SU-DHL-6 (cell line): ENCODE measurements at regions not wholly inside any gene's neighbourhood (a gene's known extent, or its start where the extent isn't known, plus 50 kb on each side); places are given as distances from the start of the nearest gene placed in this dataset.
"Not testable (repeated sequence)": the region's sequence is repeated elsewhere in the genome, so short reads cannot be mapped to it uniquely, and the experiment has no call there.

ENCODE experiments used
- H2AFZ ChIP-seq: fragments of 200-600 bp; sonication (generic); 2 replicates; pipeline ENCODE4 v1.6.1; 2014; ENCODE audit warnings: low read depth, mild to moderate bottlenecking, moderate library complexity, mixed read lengths, antibody characterized with exemption, low read length; ENCODE audit not compliant: severe bottlenecking
- H3F3A ChIP-seq: fragments of 200-600 bp; shearing (Covaris generic); 2 replicates; pipeline ENCODE4 v1.6.0; 2016; ENCODE audit warnings: antibody characterized with exemption, mild to moderate bottlenecking; ENCODE audit not compliant: insufficient read depth
- H3K27ac ChIP-seq: fragments of 200-600 bp; sonication (generic); 2 replicates; pipeline ENCODE4 v1.5.1; 2016; ENCODE audit warnings: low read depth, mild to moderate bottlenecking, low read length, moderate library complexity, mixed read lengths
- H3K27me3 ChIP-seq: fragments of 200-600 bp; sonication (generic), shearing (Covaris generic); 2 replicates; pipeline ENCODE4 v1.6.0; 2014; ENCODE audit warnings: mild to moderate bottlenecking, low read length
- H3K36me3 ChIP-seq: fragments of 200-600 bp; sonication (generic); 2 replicates; pipeline ENCODE4 v1.6.1; 2014; ENCODE audit warnings: mild to moderate bottlenecking, low read length, mixed read lengths
- H3K4me2 ChIP-seq: fragments of 300-600, 200-600 bp; shearing (Covaris generic), sonication (generic); 2 replicates; pipeline ENCODE4 v1.6.0; 2014; ENCODE audit warnings: low read length, low read depth, mild to moderate bottlenecking; ENCODE audit not compliant: poor library complexity, severe bottlenecking
- H3K4me3 ChIP-seq: fragments of 200-600 bp; sonication (generic); 2 replicates; pipeline ENCODE4 v1.5.1; 2014; ENCODE audit warnings: antibody characterized with exemption, low read length, mild to moderate bottlenecking, mixed read lengths; ENCODE audit not compliant: insufficient read depth, poor library complexity, severe bottlenecking
- H3K79me2 ChIP-seq: fragments of 200-600 bp; sonication (generic); 2 replicates; pipeline ENCODE4 v1.6.1; 2014; ENCODE audit warnings: mild to moderate bottlenecking, low read length, moderate library complexity; ENCODE audit not compliant: insufficient read depth
- H3K9ac ChIP-seq: fragments of 200-600 bp; sonication (generic); 2 replicates; pipeline ENCODE4 v1.7.0; 2014; ENCODE audit warnings: mild to moderate bottlenecking, low read length
- H3K9me2 ChIP-seq: fragments of 200-600 bp; sonication (generic); replicated peaks from 2 replicates; pipeline ENCODE4 v1.6.1; 2014; ENCODE audit warnings: low read length; ENCODE audit not compliant: insufficient read depth
- H3K9me3 ChIP-seq: fragments of 200-600 bp; sonication (generic); 2 replicates; pipeline ENCODE4 v1.6.1; 2014; ENCODE audit warnings: low read length, mixed read lengths; ENCODE audit not compliant: insufficient read depth
- H4K20me1 ChIP-seq: fragments of 200-600 bp; sonication (generic); 2 replicates; pipeline ENCODE4 v1.6.1; 2014; ENCODE audit warnings: low read depth, mild to moderate bottlenecking, antibody characterized with exemption, low read length, moderate library complexity, mixed read lengths
- CTCF ChIP-seq: fragments of 200-600 bp; sonication (generic); IDR thresholded peaks from one replicate; pipeline ENCODE4 v1.5.1; 2017; ENCODE audit warnings: antibody characterized with exemption, mild to moderate bottlenecking, low read length, moderate library complexity; ENCODE audit not compliant: insufficient read depth, poor library complexity, severe bottlenecking
- EZH2phosphoT487 ChIP-seq: fragments of 200-600 bp; sonication (generic), shearing (Covaris generic); conservative IDR thresholded peaks from 2 replicates; pipeline ENCODE4 v1.6.1; 2018; ENCODE audit warnings: mild to moderate bottlenecking, antibody characterized with exemption, low read length, moderate library complexity, mixed read lengths

- Histone ChIP-seq H3K4me3 (no peak overlapping the region), H3K9me2 (no peaks in the 10 kb centered on the region), H2AFZ (no peak overlapping the region), H3K27me3 (no peaks in the 10 kb centered on the region), H3K9me3 (no peaks in the 10 kb centered on the region), H4K20me1 (no peaks in the 10 kb centered on the region), H3K27ac (no peak overlapping the region), H3K79me2 (no peaks in the 10 kb centered on the region), H3F3A (no peaks in the 10 kb centered on the region), H3K4me2 (no peak overlapping the region), H3K36me3 (no peaks in the 10 kb centered on the region), H3K9ac (no peak overlapping the region)
- no peak for TF ChIP-seq EZH2phosphoT487
- TF ChIP-seq CTCF, result no peak
Observed at GRCh38 chr7:114269714-114270113, 144.9 kb upstream of the FOXP2 start.

- H3K36me3 ChIP-seq, H3K4me2 ChIP-seq, H3K9me2 ChIP-seq, H3K79me2 ChIP-seq, H3K9ac ChIP-seq, H3K27me3 ChIP-seq, H3K9me3 ChIP-seq, H4K20me1 ChIP-seq, H3F3A ChIP-seq, H2AFZ ChIP-seq, H3K27ac ChIP-seq, H3K4me3 ChIP-seq: not testable (repeated sequence)
Observed at GRCh38 chr7:114267550-114267949, 147.1 kb upstream of the FOXP2 start.

GRCh38 chr7:114264023-114264422 is 150.6 kb upstream of the FOXP2 start:
- Histone ChIP-seq H4K20me1 (no peaks in the 10 kb centered on the region), H3K4me2 (no peak overlapping the region), H3K79me2 (no peaks in the 10 kb centered on the region), H3K27me3 (no peaks in the 10 kb centered on the region), H3F3A (no peaks in the 10 kb centered on the region), H3K27ac (no peak overlapping the region), H3K4me3 (no peak overlapping the region), H3K9me3 (no peaks in the 10 kb centered on the region), H2AFZ (no peak overlapping the region), H3K36me3 (no peaks in the 10 kb centered on the region), H3K9me2 (no peaks in the 10 kb centered on the region), H3K9ac (no peak overlapping the region)
- TF ChIP-seq CTCF, result no peak
- no peak for TF ChIP-seq EZH2phosphoT487

- H3K27ac ChIP-seq, result no peak overlapping the region
- no peak overlapping the region for H3K4me2 ChIP-seq
- H3F3A ChIP-seq, result no peaks in the 10 kb centered on the region
- H3K27me3 ChIP-seq, result no peaks in the 10 kb centered on the region
- H3K9me3 ChIP-seq, result no peaks in the 10 kb centered on the region
- no peaks in the 10 kb centered on the region for H3K36me3 ChIP-seq
- H3K9me2 ChIP-seq, result no peaks in the 10 kb centered on the region
- no peaks in the 10 kb centered on the region for H4K20me1 ChIP-seq
- no peaks in the 10 kb centered on the region for H3K79me2 ChIP-seq
- H2AFZ ChIP-seq, result no peak overlapping the region
- H3K4me3 ChIP-seq, result no peak overlapping the region
- TF ChIP-seq CTCF, result no peak
- TF ChIP-seq EZH2phosphoT487, result no peak
- H3K9ac ChIP-seq, result no peak overlapping the region
Observed at GRCh38 chr7:114263219-114263618, 151.4 kb upstream of the FOXP2 start.
